Eye (tissue), 1 donor: ENCODE measurements at regions not wholly inside any gene's neighbourhood (a gene's known extent, or its start where the extent isn't known, plus 50 kb on each side); places are given as distances from the start of the nearest gene placed in this dataset.

Source experiments
- DNase-seq: peaks from one replicate; pipeline ENCODE4 v3.0.0-alpha.2; 2015

- no peak for DNase-seq
These were observed 714.9 kb downstream of the ADGRL2 start for GRCh38 chr1:82515650-82516049.

GRCh38 chr1:82511441-82511840 lies 710.7 kb downstream of the ADGRL2 start:
- no peak for DNase-seq

GRCh38 chr1:82510431-82510830 lies 709.7 kb downstream of the ADGRL2 start:
- DNase-seq: no peak

DNA sequence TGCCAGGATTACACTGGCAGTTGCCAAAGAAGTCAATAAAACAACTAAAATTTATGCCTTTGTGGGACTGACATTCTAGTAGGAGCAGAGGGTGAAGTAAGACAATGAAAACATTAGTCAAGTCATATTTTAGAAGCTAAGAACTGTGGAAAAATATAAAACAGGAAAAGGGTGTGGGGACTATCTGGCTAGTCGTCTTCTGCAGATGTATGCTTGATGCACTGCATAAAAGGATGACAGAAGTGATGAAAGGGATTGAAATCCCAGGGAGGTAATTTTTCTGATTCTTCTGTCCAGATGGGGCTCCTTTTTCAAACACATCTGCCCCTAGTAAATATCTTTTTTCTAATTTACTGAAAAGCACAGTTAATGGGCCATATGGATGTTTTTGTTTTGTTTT lies 706.3 kb downstream of the ADGRL2 start:
- no peak for DNase-seq

DNA sequence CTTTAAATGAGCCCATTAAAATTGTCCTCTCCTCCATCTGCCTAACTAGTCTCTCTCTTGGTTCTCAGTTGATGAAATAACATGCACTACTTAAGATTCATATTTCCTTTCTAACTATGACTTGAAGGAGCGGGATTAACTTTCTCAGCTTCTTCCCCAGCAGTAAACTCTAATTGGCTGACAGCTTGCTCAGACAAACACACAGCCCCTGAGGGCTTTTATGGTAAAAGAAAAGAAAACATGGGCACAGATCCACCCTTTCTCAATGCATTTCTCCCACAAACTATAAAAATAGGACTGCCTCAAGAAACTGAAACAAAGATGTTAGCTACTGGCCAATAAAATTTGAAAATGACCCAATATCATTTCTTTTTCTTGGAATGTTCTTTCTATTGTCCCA lies 703.1 kb downstream of the ADGRL2 start:
- DNase-seq: no peak

- no peak for DNase-seq
These were observed 698.3 kb downstream of the ADGRL2 start for GRCh38 chr1:82499022-82499421.

DNA sequence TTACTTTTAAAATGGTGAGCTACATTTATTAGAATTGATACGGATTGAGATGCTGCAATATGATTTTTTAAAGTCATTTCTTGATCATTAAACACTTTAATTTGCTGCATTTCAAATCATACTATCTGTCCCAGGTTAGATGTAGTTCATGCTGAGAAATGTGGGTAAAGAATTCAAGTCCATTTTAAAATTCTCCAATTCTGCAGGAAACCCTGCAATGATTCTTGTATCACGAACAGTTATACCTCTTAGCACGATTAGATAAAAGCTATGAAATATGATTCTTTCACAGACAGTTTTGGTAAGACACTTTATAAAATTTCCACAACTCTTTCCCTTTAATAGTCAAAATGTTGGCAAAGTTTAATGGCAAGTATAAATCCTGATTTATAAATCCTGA lies 693.4 kb downstream of the ADGRL2 start:
- DNase-seq: no peak

DNA sequence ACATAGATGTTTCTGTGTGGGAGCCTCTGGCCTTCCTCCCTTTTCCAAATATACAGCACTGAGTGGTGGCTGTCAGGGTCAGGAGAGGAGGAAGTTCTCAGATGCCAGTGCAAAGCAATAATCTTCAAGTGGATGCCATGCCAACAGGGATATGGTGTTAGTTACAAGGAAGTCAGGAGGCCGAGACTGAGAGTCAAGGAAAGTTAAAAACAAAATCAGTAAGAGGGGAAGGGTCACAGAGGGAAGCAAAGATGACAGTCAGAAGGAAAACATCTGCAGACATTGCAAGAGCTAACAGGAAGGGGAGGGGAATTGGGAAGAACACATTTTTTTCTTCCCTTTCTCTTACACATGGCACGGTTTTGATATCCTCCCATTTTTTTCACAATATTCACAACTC lies 691.4 kb downstream of the ADGRL2 start:
- no peak for DNase-seq

DNA sequence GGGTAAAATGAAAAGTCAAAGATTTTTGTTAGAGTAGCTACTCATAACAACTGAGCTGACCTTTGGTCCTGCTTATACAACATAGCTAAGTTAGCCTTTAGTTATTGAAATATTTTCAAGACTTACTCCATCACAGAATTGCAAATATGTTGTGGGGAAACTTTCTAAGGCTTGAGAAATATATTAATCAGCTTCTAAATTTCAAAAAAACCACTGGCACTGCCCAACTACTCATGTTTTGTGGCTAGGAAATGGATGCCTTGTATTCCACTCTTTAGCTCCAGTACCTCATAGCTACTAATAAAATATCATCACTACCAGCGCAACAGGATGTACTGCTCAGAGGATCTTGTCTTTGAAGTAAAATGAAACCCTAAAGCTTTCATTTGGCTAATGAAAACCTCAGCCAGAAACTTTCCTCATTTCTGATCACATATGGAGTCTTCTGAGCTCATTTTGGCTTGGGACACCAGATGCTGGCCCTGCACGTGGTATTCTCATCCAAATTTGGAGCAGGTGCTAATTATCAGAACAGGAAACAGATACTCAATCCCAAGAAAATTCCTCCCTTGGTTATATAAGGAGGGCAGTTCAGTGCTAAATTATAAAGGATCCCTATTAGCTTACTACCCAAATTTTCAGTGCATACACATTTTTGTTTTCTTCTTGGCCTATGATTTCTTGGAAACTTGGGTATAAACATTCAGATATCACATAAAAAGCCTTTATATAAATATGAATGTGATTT lies 690.7 kb downstream of the ADGRL2 start:
- peak; percentile 30 for DNase-seq

GRCh38 chr1:82487778-82488177 lies 687.0 kb downstream of the ADGRL2 start:
- DNase-seq: no peak

DNA sequence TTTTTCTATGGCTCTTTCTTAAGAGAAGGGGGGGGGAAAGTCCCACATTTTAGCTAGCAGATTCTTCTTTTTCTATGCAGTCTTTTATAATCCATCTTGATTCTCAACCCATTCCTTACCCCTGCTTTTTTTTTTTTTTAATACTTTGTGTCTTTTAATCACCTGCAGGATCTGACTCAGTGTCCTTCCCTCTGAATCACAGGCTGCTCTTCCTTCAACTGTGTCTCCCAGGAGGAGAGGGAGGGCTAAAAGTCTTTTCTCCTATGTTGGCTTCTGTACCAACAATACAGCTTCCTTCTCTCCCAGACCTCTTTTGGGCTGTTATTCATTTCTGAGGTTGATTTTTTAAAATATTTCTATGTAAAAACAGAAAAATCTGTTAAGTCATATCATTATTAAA lies 686.2 kb downstream of the ADGRL2 start:
- DNase-seq: no peak

GRCh38 chr1:82486468-82486867 lies 685.7 kb downstream of the ADGRL2 start:
- no peak for DNase-seq

DNA sequence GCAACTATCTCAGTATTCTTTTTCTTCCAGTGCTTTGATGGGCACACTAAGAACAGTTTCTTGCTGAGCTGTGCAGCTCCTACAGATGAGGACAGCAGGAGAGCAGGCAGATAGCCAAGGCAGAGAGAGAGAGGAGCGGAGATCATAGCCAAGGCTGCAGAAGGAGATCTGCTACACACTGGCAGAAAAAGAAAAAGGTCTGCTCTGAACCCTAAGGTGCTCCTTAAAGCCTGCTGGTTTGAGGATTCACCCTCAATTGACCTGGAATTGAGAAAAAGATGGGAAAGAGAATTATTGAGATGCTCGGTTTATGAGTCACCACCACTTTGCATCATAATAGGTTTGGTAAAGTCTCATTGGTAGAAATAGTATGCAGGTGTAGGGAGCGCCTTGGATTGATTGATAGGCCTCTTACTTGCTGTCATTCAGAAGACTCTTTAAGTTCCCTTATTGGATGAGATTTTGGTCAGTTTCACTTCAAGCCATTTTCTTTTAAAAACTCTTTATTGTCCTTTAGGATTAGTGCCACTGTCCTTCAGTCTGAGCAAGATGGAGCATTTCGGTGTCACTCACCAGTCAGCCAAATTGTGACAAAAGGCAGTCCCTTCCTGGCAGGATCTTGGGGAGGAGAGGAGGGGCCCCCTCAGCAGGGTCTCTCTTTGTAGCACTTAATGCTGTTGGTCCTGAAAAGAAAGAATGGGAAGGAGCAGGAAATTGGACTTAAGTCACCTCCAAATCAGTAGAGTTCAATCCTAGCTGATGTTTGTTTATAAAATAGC lies 685.0 kb downstream of the ADGRL2 start:
- DNase-seq: peak; percentile 52

GRCh38 chr1:82483146-82483545 lies 682.4 kb downstream of the ADGRL2 start:
- no peak for DNase-seq

DNA sequence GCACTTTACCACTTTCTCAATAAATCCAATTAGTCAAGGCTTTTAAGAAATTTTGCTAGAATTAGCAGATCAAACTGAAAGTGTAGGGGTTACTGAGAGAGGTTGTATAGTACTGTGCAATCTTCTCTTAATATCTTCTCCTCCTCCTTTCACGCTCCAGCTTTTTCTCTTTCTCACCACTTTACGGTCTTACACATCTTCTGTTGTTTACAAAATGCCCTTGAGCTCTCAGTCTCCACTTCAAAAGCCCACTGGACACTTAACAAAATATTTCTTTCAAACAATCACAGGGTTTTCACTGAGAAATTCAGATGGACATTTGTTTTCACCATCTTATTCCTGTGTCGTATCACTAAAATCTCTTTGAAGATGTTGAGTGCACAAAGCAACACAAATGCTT lies 678.2 kb downstream of the ADGRL2 start:
- DNase-seq: no peak

GRCh38 chr1:82472489-82473131 lies 671.9 kb downstream of the ADGRL2 start:
- DNase-seq: no peak

- DNase-seq: no peak
These were observed 666.2 kb downstream of the ADGRL2 start for GRCh38 chr1:82466891-82467290.

DNA sequence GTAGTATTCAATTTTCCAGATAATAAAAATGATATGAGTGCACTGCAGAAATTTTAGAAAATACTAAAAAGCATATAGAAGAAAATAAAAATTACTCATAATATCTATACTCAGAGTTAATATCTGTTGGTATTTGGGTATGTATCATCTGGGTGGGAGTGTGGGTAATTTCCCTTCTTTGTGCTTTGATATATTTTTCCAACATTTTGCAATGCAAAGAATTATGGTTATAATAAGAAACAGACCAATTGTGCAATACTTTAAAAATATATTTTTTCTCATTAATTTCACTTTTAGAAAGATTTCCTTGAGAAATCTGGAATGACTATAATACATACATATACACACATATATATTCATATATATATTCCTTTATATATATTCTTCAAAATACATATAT lies 665.7 kb downstream of the ADGRL2 start:
- no peak for DNase-seq

GRCh38 chr1:82465024-82465423 lies 664.3 kb downstream of the ADGRL2 start:
- DNase-seq: no peak

DNA sequence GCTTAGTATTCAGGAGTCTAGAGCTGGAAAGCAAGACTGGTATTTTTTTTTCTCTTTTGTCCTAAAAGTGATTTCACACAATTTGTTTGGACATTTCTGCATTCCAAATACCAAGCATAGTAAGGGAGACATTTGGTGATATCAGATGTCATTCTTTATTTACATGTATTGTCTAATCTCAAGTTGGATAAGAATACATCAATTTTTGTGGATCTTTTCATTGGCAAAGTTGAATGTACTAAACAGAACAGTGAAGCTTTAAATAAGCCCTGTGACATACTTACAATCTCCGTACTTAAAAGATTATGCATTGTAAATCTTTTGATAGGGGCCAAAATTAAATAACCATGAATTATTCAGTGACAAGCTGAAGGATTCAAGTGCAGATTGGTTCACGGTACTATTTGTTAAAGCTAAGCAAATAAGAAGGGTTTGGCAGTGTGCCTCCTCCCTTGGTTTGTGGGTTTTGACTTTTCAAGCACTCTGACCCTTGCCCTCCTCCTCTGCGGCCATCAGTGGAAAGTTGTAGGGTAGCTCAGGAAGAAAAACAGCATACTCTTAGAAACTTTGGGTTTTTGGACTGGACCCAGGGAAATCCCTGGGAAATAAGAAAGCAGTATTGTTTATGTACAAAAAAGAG lies 663.7 kb downstream of the ADGRL2 start:
- peak; percentile 41 for DNase-seq

DNA sequence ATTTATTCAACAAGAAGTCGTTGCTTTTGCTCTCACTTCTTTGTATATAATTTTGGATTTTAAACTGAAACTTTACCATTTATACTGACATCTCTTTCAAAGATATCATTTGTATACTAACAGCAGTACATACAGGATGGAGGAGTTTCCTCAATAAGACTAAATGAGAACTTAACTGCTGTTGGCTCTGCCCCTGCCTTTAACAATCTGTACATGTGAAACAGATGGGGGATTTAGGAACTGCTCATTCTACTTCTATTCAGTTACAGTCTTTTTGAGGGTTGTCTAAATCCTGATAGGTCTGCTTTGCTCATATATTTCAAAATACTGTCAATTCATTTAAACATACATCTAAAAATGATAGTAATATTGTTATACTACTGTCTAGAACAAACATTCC lies 663.2 kb downstream of the ADGRL2 start:
- DNase-seq: peak; percentile 38

- DNase-seq: no peak
These were observed 661.6 kb downstream of the ADGRL2 start for GRCh38 chr1:82462366-82462765.

- DNase-seq: no peak
These were observed 654.6 kb downstream of the ADGRL2 start for GRCh38 chr1:82455342-82455741.

DNA sequence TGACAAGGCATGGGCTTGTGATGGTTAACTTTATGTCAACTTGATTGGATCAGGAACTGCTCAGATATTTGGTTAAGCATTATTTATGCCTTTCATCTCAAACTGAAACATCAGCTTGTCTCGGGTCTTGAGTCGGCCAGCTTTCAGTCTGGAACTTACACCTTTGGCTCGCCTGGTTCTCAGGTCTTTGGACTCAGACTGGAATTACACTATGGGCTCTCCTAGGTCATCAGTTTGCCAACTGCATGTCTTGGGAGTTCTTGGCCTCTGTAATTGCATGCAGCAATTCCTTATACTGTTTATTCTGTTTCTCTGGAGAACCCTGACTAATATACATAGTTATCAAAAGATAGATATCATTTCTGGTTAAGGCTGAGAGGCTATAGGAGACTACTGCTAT lies 653.7 kb downstream of the ADGRL2 start:
- DNase-seq: no peak
